Breast epithelium (tissue), 3 donors: ENCODE measurements at regions not wholly inside any gene's neighbourhood (a gene's known extent, or its start where the extent isn't known, plus 50 kb on each side); places are given as distances from the start of the nearest gene placed in this dataset.

ENCODE experiments used
- POLR2A ChIP-seq: fragments of 450-650 bp; IDR thresholded peaks from one replicate; pipeline ENCODE4 v1.6.1; 2016; ENCODE audit warnings: antibody characterized with exemption, mild to moderate bottlenecking, moderate library complexity
- POLR2AphosphoS5 ChIP-seq, 3 donors: sonication (generic); formaldehyde crosslinking; IDR thresholded peaks; one replicate each; pipeline ENCODE4 v1.6.1; 2017; ENCODE audit warnings: antibody characterized with exemption in 3 of 3
- TF ChIP-seq, protein P1 (sequence below), 3 donors: fragments of 450-650 bp; IDR thresholded peaks; one replicate each; pipeline ENCODE4 v1.5.1; 2016 to 2017; ENCODE audit warnings: antibody characterized with exemption in 3 of 3, mild to moderate bottlenecking in 3 of 3, moderate library complexity in 3 of 3

DNA sequence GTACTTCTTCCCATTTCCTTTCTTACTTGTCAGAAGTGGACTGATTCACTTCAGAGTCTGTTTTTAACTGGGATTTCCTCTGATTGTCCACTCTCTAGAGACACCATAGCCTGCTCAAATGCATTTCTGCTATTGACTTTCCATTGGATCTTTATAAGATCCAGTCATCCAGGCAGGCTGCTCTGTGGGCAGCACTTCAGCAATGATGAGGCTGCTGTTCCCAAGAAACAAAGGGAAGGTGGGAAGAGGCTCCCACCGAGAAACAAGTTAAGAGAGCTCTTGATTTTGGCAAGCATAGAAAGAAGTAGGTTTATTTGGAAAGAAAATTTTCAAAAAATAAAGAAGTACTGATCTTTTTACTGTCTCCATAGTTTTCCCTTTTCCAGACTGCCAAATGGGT lies 125.8 kb upstream of the STARD13 start:
- TF ChIP-seq, protein P1, sequence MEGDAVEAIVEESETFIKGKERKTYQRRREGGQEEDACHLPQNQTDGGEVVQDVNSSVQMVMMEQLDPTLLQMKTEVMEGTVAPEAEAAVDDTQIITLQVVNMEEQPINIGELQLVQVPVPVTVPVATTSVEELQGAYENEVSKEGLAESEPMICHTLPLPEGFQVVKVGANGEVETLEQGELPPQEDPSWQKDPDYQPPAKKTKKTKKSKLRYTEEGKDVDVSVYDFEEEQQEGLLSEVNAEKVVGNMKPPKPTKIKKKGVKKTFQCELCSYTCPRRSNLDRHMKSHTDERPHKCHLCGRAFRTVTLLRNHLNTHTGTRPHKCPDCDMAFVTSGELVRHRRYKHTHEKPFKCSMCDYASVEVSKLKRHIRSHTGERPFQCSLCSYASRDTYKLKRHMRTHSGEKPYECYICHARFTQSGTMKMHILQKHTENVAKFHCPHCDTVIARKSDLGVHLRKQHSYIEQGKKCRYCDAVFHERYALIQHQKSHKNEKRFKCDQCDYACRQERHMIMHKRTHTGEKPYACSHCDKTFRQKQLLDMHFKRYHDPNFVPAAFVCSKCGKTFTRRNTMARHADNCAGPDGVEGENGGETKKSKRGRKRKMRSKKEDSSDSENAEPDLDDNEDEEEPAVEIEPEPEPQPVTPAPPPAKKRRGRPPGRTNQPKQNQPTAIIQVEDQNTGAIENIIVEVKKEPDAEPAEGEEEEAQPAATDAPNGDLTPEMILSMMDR (IDR thresholded peaks at IDR 0.05) = no peak
- TF ChIP-seq POLR2AphosphoS5 (IDR thresholded peaks at IDR 0.05) (no peak), POLR2A (no peak)
